WTC11 (cell line): ENCODE measurements at regions not wholly inside any gene's neighbourhood (a gene's known extent, or its start where the extent isn't known, plus 50 kb on each side); places are given as distances from the start of the nearest gene placed in this dataset.

Source experiments
- ATAC-seq: fragments of 200-7000 bp; cut with Tn5 transposase; 2 replicates; pipeline ENCODE4 v1.10.0; 2021; ENCODE audit warnings: mild to moderate bottlenecking, moderate library complexity
- CTCF ChIA-PET: fragments of 300-600 bp; sonication (Branson Sonifier 250); formaldehyde crosslinking; loops from one replicate; lab custom pipeline; 2021; ENCODE audit warnings: antibody characterized with exemption; lab: Charles Lee
- POLR2A ChIA-PET: fragments of 350-600 bp; sonication (Branson Sonifier 250); formaldehyde crosslinking; loops from one replicate; lab custom pipeline; 2021; ENCODE audit warnings: antibody characterized with exemption; lab: Charles Lee
- DNase-seq: peaks from one replicate; pipeline ENCODE4 v3.0.0; 2021; ENCODE audit warnings: low spot score
- H3K27ac Mint-ChIP-seq: 2 replicates; pipeline ENCODE4 v1.8.0; 2021; ENCODE audit warnings: mixed read lengths
- H3K27me3 Mint-ChIP-seq: 2 replicates; pipeline ENCODE4 v1.8.0; 2021; ENCODE audit warnings: low read depth, mild to moderate bottlenecking, moderate library complexity, mixed read lengths
- H3K36me3 Mint-ChIP-seq: 2 replicates; pipeline ENCODE4 v1.8.0; 2021; ENCODE audit warnings: mixed read lengths
- H3K4me1 Mint-ChIP-seq: 2 replicates; pipeline ENCODE4 v1.8.0; 2022; ENCODE audit warnings: mixed read lengths
- H3K4me3 Mint-ChIP-seq: 2 replicates; pipeline ENCODE4 v1.8.0; 2021; ENCODE audit warnings: mild to moderate bottlenecking, moderate library complexity, mixed read lengths
- H3K9me3 Mint-ChIP-seq: 2 replicates; pipeline ENCODE4 v1.8.0; 2021; ENCODE audit warnings: mixed read lengths
- ATF3 ChIP-seq: sonication (generic); formaldehyde crosslinking; conservative IDR thresholded peaks from 2 replicates; pipeline ENCODE4 v1.8.1; 2022; ENCODE audit warnings: mild to moderate bottlenecking, missing genetic modification reagents
- ELF4 ChIP-seq: sonication (generic); formaldehyde crosslinking; IDR thresholded peaks from 2 replicates; pipeline ENCODE4 v1.8.1; 2022; ENCODE audit warnings: low read depth, mild to moderate bottlenecking, moderate library complexity, missing genetic modification reagents
- ETV6 ChIP-seq: sonication (generic); formaldehyde crosslinking; IDR thresholded peaks from 2 replicates; pipeline ENCODE4 v1.8.1; 2022; ENCODE audit warnings: mild to moderate bottlenecking, missing genetic modification reagents
- FOXK1 ChIP-seq: sonication (generic); formaldehyde crosslinking; IDR thresholded peaks from 2 replicates; pipeline ENCODE4 v1.8.0; 2022; ENCODE audit warnings: mild to moderate bottlenecking, moderate library complexity, missing genetic modification reagents
- HMGXB4 ChIP-seq: sonication (generic); formaldehyde crosslinking; IDR thresholded peaks from 2 replicates; pipeline ENCODE4 v1.8.1; 2023; ENCODE audit warnings: mild to moderate bottlenecking, moderate library complexity, missing genetic modification reagents
- IRF1 ChIP-seq: sonication (generic); formaldehyde crosslinking; IDR thresholded peaks from 2 replicates; pipeline ENCODE4 v1.8.0; 2023; ENCODE audit warnings: missing genetic modification reagents
- JAZF1 ChIP-seq: fragments of 250-450 bp; sonication (Bioruptor Pico); IDR thresholded peaks from 2 replicates; pipeline ENCODE4 v1.9.0; 2021; ENCODE audit warnings: moderate library complexity, mild to moderate bottlenecking, inconsistent platforms
- NFE2L1 ChIP-seq: sonication (generic); formaldehyde crosslinking; IDR thresholded peaks from 2 replicates; pipeline ENCODE4 v1.8.1; 2023; ENCODE audit warnings: missing genetic modification reagents
- PRDM15 ChIP-seq: sonication (generic); formaldehyde crosslinking; IDR thresholded peaks from 2 replicates; pipeline ENCODE4 v1.8.0; 2022; ENCODE audit warnings: missing genetic modification reagents
- SMAD4 ChIP-seq: sonication (generic); formaldehyde crosslinking; IDR thresholded peaks from 2 replicates; pipeline ENCODE4 v1.8.0; 2022; ENCODE audit warnings: mild to moderate bottlenecking, missing genetic modification reagents
- TP53 ChIP-seq: sonication (generic); formaldehyde crosslinking; IDR thresholded peaks from 2 replicates; pipeline ENCODE4 v1.8.1; 2023; ENCODE audit warnings: mild to moderate bottlenecking, missing genetic modification reagents
- ZNF232 ChIP-seq: sonication (generic); formaldehyde crosslinking; IDR thresholded peaks from 2 replicates; pipeline ENCODE4 v1.8.0; 2022; ENCODE audit warnings: mild to moderate bottlenecking, missing genetic modification reagents
- ZNF281 ChIP-seq: sonication (generic); formaldehyde crosslinking; IDR thresholded peaks from 2 replicates; pipeline ENCODE4 v1.8.0; 2023; ENCODE audit warnings: mild to moderate bottlenecking, missing genetic modification reagents
- ZNF317 ChIP-seq: sonication (generic); formaldehyde crosslinking; IDR thresholded peaks from 2 replicates; pipeline ENCODE4 v1.8.1; 2023; ENCODE audit warnings: low read depth, mild to moderate bottlenecking, moderate library complexity, missing genetic modification reagents, borderline replicate concordance
- ZNF425 ChIP-seq: fragments of 250-450 bp; sonication (Bioruptor Pico); conservative IDR thresholded peaks from 2 replicates; pipeline ENCODE4 v1.9.0; 2021; ENCODE audit warnings: mild to moderate bottlenecking
- ZSCAN18 ChIP-seq: fragments of 250-450 bp; sonication (Bioruptor Pico); IDR thresholded peaks from 2 replicates; pipeline ENCODE4 v2.1.2; 2022; ENCODE audit warnings: mild to moderate bottlenecking, moderate library complexity

GRCh38 chr22:48941903-48942575, 885.6 kb downstream of the BRD1 start (continued):
- TF ChIP-seq ZNF425 (CRISPR knock-in tag): no peak
- no peak for TF ChIP-seq ELF4 (CRISPR knock-in tag)
- no peak for TF ChIP-seq NFE2L1 (CRISPR knock-in tag)

GRCh38 chr22:48941033-48941902, 886.4 kb downstream of the BRD1 start:
- Mint-ChIP-seq H3K9me3 (peaks cover 9% of the 10 kb centered on the region), H3K4me3 (no peak overlapping the region), H3K27ac (no peak overlapping the region), H3K4me1 (no peaks in the 10 kb centered on the region), H3K27me3 (no peaks in the 10 kb centered on the region), H3K36me3 (peaks cover 7% of the 10 kb centered on the region)
- no peak for TF ChIP-seq TP53 (CRISPR knock-in tag)
- TF ChIP-seq ZNF232 (CRISPR knock-in tag): no peak
- no peak for TF ChIP-seq ZSCAN18 (CRISPR knock-in tag)
- TF ChIP-seq SMAD4: no peak
- TF ChIP-seq FOXK1 (CRISPR knock-in tag): no peak
- no peak for TF ChIP-seq ZNF281 (CRISPR knock-in tag)
- no peak for TF ChIP-seq HMGXB4 (CRISPR knock-in tag)
- TF ChIP-seq ATF3: no peak
- TF ChIP-seq PRDM15: no peak
- no peak for TF ChIP-seq JAZF1 (CRISPR knock-in tag)
- TF ChIP-seq ETV6 (CRISPR knock-in tag): no peak
- TF ChIP-seq ZNF317 (CRISPR knock-in tag): no peak
- TF ChIP-seq IRF1 (CRISPR knock-in tag): no peak
- DNase-seq: no peak
- ChIA-PET CTCF (no interaction called here), POLR2A (no interaction called here)
- ATAC-seq: no peak
